Right hindlimb (tissue), 1 donor: ENCODE measurements at regions not wholly inside any gene's neighbourhood (a gene's known extent, or its start where the extent isn't known, plus 50 kb on each side); places are given as distances from the start of the nearest gene placed in this dataset.
"Not testable (repeated sequence)": the region's sequence is repeated elsewhere in the genome, so short reads cannot be mapped to it uniquely, and the experiment has no call there.

Source experiments
- DNase-seq: peaks from one replicate; pipeline ENCODE4 v3.0.0-alpha.2; 2018

DNA sequence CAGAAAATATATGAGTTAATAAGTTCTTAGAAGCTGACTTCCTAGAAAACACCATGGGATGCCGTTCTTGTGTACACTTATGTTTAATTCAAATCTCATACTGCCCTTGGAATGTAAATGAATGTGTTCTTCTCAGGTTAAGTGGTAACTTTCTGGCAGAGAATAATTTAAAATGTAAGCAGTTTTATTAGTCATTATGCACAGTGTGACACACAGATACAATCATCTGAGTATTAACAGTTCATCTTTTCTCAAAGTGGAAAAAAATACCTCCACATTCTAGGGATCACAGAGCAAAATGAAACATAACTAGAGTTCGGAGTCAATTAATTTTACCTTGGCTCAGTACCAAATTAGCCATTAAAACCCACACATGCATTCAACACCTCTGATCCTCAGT lies 508.1 kb downstream of the CDH9 start:
- DNase-seq = no peak

DNA sequence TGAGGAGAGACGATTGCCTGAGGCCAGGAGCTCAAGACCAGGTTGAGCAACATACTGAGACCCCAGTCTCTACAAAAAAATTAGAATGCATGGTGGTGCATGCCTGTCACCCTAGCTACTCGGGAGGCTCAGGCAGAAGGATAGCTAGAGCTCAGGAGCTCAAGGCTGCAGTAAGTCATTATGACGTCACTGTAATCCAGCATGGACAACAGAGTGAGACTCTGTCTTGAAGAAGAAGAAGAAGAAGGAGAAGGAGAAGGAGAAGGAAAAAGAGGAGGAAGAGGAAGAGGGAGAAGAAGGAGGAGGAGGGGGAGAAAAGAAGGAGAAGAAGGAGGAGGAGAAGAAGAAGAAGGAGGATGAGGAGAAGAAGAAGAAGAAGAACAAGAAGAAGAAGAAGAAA lies 519.1 kb downstream of the CDH9 start:
- DNase-seq = no peak

DNA sequence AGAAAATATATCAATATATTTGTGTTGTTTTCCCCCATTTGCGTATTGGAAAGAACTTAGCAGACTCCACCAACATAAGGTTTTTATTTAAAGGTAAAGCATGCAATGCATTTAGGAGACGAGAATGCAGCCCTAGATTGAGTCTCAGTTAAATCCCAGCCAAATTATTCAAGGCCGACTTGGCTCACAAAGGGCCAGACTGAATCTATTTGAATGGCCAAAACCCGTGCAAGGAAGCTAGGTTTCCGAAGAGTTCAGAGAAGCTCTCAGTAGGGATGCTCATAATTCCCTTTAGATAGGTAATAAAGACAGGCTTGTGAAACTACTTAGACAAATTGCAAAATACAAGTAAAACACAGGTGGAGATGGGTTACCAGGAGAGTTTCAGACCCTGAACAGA lies 520.3 kb downstream of the CDH9 start:
- DNase-seq = no peak

DNA sequence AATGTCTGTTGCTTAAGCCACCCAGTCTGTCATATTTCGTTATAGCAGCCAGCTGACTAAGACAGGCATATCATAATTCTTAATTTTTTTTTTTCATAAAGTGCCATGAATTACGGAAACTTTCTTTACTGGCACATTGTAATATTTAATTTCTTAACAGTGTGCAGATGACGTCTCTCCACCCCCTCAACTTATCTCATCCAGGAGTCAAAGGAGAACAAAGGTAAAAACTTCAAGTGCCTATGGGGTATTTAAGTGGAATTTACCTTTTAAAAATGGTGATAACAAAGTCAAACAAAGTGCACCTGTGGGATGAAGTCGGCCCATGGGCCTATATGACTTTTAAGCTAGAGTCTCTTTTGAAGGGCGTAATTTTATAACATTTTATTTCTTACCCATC lies 539.4 kb downstream of the CDH9 start:
- no peak for DNase-seq

DNA sequence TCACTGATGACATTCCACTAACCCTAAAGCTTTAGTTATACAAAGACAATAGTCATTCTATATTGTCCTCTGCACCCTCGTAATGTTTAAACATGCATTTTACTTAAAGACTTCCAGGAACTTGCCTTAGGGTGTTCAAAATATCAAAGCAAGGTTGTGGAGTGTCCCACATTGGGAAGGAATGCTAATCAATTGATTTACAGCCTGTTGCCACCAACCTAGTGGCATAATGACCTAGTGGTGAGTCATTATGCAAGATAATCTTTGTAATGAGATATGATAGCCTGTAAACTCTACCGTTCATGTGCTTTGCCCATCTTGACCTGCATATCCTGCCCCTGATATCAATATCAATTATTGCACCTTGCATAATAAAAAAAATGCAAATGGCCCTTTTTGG lies 542.9 kb downstream of the CDH9 start:
- DNase-seq = no peak

DNA sequence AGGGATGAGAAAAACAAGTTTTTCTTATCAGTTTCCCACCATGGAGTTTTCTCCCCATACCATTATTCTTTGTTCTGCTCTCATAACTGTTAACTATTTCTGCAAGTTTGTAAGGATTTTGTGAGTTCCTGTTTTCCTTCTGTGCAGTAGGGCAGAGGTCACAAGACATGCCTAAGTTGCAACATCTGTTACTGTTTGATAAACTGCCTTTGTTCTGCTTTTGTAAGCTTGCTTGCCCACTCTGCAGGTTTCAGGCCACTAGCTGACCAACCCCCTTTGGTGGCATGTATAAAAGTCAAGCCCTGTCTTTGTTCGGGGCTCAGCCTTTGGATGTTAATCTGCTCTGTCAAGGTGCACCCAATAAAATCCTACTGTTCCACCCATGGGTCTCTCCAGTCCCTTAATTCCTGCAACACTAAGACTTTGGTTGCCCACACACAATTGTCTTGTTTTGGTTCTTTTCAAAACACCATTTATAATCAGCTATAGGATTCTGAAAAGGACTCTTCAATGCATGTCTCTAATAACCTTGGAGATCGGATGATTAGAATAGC lies 545.4 kb downstream of the CDH9 start:
- DNase-seq = no peak

DNA sequence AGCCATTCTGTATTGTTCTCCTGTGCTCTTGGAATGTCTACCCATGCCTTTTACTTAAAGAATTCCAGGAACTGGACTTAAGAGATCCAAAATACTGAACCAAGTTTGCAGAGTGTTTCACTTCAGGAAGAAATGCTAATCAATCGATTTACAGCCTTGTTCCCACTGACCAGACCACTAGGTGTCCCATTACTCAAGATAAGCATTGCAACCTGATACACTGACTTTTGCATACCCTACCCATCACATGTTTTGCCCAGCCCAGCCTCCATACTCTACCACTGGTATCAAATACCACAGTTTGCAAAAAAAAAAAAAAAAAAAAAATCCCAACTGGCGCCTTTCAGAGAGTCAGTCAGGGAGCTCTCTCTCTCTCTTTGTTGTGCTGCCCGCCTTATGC lies 550.8 kb downstream of the CDH9 start:
- no peak for DNase-seq

DNA sequence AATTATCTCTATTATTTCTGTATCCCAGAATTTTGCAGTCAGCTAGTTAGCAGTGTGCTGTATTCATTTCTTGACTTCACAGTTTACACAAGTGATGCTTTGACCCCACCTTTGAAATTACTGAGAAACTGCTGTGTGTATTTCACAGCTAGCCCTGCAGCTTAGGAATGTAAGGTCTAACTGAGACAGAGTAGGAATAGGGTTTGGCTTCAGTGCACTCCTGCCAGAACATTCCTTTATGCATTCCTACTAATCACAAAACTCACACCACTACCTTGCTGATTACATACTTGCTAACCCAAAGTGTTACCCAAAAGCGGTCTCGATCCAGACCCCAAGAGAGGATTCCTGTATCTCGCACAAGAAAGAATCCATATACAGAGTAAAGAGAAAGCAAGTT lies 551.8 kb downstream of the CDH9 start:
- DNase-seq = no peak

DNA sequence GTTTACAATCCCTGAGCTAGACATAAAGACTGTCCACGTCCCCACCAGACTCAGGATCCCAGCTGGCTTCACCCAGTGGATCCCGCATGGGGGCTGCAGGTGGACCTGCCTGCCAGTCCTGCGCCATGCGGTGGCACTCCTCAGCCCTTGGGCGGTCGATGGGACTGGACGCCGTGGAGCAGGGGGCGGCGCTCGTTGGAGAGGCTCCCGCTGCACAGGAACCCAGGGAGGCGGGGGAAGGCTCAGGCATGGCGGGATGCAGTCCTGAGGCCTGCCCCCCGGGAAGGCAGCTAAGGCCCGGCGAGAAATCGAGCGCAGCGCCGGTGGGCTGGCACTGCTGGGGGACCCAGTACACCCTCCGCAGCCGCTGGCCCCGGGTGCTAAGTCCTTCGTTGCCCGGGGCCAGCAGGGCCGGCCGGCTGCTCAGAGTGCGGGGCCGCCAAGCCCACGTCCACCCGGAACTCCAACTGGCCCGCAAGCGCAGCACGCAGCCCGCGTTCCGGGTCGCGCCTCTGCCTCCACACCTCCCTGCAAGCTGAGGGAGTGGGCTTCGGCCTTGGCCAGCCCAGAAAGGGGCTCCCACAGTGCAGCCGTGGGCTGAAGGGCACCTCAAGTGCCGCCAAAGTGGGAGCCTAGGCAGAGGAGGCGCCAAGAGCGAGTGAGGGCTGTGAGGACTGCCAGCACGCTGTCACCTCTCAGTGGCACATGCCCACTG lies 553.1 kb downstream of the CDH9 start:
- not testable (repeated sequence) for DNase-seq

DNA sequence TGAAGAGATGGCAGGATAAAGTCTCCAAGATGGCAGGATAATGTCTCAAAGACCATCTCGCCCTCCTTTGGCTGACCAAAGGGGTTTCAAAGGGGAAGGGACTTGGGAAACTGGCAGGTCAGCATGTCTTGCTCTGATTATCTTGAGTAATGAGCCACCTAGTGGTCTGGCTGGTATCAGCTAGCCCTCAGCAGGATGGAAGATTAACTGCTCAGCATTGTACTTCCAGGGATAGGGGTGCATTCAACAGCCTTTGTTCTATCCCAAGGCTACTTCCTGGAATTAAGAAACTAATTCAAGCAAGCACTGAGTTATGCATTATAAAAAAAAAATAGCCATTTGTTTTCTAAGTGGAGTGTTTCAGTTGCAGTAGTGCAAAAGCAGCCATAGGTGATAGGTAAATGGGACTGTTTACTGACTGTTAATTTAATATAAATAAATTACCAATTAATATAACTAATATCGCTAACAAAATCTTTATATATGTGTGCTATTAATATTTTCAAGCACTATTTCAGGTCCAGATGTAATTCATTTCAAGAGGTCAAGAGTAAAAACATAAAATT lies 555.5 kb downstream of the CDH9 start:
- peak; percentile 25 for DNase-seq

DNA sequence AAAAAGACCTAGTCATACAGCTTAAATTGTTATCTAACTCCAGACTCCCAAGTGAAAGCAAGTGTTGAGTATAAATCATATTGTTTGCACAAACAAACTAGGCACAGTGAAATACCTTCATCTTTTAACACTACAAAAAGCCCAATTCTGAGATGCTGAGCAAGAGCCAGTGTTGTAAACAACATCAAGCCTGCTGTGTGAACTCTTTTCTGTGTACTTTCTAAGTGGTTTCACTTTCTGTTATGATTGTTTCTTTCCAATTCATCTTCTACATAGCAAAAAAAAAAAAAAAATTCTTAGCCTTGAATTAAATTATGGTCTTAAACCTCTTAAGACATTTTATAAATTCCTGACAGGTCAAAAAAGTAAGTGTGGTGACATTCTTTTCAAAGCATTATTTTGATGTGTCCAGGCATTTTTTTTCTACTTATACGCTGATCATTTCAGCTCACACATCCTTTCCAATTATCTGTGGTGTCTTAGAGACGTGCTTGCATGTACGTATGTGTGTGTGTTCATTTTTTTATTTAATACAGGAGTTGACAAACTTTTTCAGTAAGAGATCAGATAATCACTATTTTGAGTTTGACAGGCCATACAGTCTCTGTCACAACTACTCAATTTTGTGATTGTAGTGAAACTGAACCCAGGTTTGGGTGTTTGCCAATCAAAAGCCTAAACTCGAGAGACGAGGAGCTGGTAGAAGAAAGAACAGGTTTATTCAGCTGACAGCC lies 556.1 kb downstream of the CDH9 start:
- no peak for DNase-seq

DNA sequence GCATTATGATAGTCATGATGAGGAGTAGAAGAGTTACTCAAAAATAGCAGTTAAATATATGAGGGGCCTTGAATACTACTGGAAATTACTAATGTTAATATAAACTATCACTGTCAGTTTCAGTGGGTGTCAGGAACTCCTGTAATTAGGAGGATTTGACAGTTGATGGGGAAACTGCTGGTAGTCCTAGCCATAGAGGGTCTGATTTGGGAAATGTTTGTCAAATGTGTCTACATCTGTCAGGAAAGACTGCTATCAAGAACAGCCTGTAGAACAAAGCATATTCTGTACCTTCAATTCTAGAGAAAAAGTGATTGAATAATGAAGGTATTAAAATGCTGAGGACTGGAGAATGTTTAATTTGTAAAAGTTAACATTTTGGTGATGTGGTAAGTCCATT lies 567.9 kb downstream of the CDH9 start:
- no peak for DNase-seq

DNA sequence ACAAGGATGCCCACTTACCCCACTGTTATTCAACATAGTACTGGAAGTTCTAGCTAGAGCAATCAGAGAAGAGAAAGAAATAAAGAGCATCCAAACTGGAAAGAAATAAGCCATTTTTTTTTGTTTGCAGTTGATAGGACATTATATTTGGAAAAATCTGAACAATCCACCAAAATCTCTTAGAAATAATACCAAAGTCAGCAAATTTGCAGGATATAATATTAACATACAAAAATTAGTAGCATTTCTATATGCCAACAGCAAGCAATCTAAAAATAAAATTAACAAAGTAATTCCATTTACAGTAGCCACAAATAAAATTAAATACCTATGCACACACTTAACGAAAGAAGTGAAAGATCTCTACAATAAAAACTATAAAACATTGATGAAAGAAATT lies 599.3 kb downstream of the CDH9 start:
- no peak for DNase-seq

DNA sequence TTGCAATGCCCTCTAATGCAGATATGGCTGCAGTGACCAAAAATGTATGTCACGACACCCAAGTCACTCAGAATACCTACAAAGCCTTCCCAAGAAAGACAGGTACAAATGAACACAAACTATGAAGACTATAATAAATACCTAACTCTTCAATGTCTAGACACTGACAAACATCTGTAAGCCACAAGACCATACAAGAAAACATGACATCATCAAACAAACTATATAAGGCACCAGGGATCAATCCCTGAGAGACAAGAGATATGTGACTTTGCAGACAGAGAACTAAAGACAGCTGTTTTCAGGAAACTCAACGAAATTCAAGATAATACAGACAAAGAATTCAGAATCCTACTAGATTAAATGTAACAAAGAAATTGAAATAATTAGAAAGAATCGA lies 603.7 kb downstream of the CDH9 start:
- no peak for DNase-seq

DNA sequence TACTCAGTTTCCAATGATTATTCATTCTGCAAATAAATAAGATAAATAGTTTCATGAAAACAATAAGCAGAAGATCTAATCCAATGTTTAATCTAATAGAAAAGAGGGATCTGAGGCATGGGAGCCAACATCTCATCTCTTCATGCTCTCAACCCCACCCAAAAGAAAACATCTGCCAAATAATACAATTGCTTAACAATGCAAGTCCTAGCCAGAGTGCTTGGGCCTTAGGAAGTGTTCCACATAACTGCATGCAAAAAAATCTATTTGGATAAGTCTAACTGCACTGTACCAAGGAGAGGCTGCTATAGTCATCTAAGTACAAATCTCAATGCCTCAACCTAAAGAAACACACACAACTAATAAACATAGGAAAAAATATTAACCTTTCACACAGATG lies 606.0 kb downstream of the CDH9 start:
- no peak for DNase-seq

DNA sequence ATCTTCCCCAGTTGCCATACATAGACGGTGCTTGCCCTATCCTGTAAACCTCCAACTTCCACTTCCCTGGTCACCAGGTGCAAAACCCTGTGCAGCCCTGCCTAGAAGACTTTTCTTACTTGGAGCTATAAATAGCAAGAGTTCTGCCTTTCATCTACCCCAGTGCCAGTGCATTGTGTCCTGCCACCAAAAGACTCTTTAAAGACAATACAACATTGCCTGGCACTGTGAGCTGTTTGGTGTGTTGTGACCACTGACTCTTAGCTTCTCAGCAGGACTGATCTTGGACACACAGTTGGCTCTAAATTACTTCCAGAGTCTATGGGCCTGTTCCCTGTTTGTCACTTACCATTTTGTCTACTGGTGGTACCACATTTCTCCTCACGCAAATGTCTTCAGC lies 608.1 kb downstream of the CDH9 start:
- no peak for DNase-seq

DNA sequence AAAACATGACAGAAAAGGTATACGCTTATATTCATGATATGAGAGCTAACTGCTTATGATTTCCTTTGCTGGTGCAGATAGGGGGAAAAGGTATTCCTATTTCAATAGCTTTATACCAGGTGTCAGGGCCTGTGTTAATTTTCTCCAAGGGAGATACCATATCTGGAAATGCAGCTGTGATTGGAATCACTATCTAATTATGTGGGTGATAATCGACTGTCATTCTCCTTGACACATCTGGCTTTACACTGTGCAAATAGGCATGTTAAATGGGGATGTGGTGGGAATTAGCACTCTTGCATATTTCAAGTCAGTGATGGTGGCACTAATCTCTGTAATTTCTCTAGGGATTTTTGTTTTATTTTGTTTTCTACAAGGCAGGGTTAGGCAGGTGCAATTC lies 611.1 kb downstream of the CDH9 start:
- no peak for DNase-seq

DNA sequence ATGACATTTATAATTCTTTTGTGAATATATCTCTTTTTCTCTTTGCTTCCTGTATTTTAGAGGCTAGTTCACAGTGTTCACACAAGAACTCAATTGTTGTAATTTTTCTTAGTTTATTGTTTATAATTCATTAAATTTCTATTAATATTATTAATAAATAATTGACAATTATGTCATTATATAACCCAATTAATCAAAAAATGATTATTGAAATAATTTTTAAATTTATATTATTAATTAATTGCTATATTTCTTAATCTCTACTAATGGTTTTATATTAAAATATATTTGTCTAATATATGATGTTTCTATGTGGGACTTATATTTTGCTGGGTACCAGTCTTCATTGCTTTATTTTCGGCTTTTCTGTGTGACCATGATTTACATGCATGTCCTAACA lies 618.4 kb downstream of the CDH9 start:
- DNase-seq = no peak

DNA sequence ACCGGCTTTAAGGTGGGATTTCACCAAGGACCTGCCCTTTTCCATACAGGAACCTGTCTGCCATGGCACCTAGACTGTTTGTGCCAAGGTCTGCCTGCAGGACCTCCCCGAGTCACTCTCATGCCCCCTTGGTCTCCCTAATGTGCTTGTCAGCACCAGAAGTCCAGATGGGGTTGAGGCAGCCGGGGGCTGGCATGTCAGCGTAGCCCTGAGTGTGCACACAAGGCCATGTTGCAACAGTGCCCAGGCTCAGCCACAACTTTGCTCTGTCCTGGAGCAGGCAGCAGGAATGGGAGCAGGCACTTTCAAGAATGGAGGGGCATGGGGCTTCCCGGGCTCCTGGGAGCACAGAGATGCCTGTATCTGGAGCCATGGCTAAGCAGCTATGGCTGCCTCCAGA lies 621.5 kb downstream of the CDH9 start:
- DNase-seq = no peak

DNA sequence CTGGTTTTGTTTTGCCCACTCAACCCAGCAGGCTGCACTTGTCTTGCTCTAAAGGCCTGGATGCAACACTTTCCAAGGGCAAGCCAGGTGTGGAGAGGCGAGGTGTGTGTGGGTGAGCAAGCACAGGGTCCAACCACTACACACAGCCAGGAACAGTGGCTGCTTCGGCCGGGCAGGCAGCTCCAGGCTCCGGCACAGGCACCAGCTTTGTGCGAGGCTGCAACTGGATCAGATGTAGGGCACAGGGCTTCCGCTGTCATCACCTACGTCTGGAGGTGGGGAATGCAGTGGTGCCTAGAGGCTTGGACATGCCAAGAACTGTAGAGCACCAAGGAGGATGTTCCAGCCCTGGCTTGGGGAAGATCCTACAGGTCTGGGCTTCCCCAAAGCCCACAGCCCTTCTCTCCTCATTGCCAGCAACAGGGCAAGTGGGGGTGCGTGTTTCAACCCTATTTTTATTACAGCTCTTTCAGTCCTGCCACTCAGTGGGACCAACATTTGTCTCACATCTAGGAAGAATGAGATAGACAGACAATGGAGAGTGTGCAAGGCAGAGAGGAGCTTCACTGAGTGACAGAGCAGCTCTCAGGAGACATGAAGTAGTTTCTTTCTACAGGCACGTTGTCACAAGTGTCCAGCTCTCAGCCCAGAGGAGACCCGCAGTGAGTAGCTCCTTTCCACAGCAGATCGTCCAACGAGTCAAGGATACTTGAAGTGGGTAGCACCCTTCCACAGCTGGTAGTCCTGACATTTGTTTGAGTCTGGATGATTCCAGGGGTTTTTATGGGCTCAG lies 622.2 kb downstream of the CDH9 start:
- DNase-seq = no peak

DNA sequence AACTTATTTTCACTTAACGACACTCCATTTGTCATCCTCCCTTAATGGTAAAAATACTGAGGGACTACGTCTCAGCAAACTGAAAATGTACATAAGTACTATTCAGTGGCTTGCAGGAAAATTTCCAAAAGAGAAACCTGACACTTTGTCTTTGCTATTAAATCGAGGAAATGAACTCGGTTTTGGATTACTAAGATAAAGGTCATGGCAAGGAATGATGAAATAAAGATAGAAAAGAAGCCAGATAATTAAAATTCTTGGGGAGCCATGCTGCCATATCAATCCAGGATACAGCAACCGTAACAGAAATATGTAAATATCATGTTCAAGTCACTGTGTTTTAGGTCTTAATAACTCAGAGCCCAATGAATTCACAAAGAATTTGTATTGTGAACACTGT lies 647.8 kb downstream of the CDH9 start:
- DNase-seq = no peak

DNA sequence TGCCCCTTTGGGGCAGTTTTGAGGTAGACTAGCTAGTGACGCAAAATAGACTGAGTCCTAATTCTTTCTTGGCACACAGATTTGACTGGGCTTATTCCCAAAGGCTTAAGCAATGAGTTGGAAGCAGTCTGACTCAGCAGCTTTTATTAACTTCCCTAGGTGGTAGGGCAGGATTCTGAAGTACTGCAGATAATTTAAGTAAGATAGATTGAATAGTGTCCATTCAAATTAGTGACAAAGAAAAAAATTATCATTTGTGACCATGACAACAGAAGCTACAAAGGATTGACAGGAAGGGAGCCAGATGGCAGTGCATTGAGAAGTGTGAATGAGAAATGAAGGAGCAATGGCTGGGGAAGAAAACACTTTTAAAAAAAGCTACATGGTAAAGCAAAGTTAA lies 649.4 kb downstream of the CDH9 start:
- no peak for DNase-seq

DNA sequence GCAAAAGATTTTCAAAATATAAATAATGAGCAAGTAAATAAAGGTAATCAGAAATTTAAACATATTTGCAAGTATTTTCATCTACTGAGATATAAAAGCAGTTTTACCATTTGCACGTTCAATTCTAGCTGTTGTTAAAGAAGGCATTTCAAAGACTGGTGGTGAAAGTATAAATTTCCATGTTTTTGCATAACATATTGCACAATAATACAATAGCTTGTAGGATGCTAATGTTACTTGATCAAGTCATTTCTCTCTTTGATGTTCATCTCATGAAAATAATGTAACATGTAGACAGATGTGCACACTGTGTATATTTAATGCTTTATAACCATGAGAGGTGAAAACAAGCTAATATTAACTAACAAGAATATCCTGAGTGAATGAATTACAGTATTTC lies 651.9 kb downstream of the CDH9 start:
- no peak for DNase-seq
